HepG2 (cell line): ENCODE measurements at regions not wholly inside any gene's neighbourhood (a gene's known extent, or its start where the extent isn't known, plus 50 kb on each side); places are given as distances from the start of the nearest gene placed in this dataset.

Source experiments
- ATAC-seq: fragments of 200-7000 bp; cut with Tn5 transposase; 3 replicates; pipeline ENCODE4 v1.9.1; 2020; ENCODE audit warnings: mild to moderate bottlenecking, moderate library complexity
- BruUV-seq: library from RNA; stranded (reverse); fragments of 400-500 nt; replicated peaks from 2 replicates; lab custom pipeline; 2021; lab: Mats Ljungman, UMichigan
- CTCF ChIA-PET: fragments of 300-600 bp; formaldehyde crosslinking; extraction: SDS; loops from one replicate; lab custom pipeline; 2021; ENCODE audit warnings: low total read pairs, inconsistent platforms, low intra/inter-chr PET ratio; lab: Yijun Ruan, JAX
- POLR2A ChIA-PET: fragments of 350-600 bp; sonication (Branson Sonifier 250); formaldehyde crosslinking; loops from one replicate; lab custom pipeline; 2020; ENCODE audit warnings: antibody characterized with exemption, inconsistent platforms; lab: Yijun Ruan, JAX
- DNase-seq: peaks from one replicate; pipeline ENCODE4 v3.0.0-alpha.2; 2015; ENCODE audit warnings: low spot score
- FAIRE-seq: peaks from 3 replicates; lab custom pipeline; 2011; peaks lifted over from hg19 to GRCh38; lab: Jason Lieb, UNC
- H2AFZ ChIP-seq: one replicate; pipeline ENCODE4 v1.6.1; 2011; ENCODE audit warnings: low read length, inconsistent platforms
- H3K27ac ChIP-seq: fragments of 300-600 bp; 3 replicates; pipeline ENCODE4 v1.8.0; 2011; ENCODE audit warnings: mixed run types, mild to moderate bottlenecking, mixed read lengths, low read length, inconsistent platforms; ENCODE audit not compliant: insufficient read depth; ENCODE audit errors: extremely low read length
- H3K27me3 ChIP-seq, 2 experiments: fragments of 200-600 bp in 1 of 2; 2 replicates in 1 of 2; 3 replicates in 1 of 2; pipeline versions ENCODE4 v1.6.0 to v1.8.0; 2011; ENCODE audit warnings: low read length in 2 of 2, mild to moderate bottlenecking in 2 of 2, moderate library complexity in 2 of 2, inconsistent platforms in 1 of 2; ENCODE audit not compliant: insufficient read depth in 2 of 2, control insufficient read depth in 1 of 2
- H3K36me3 ChIP-seq, 2 experiments: fragments of 200-600 bp in 1 of 2; replicated peaks in 1 of 2; 2 replicates in 1 of 2; 3 replicates in 1 of 2; pipeline versions ENCODE4 v1.5.1 to v1.8.0; 2011; ENCODE audit warnings: low read length in 2 of 2, inconsistent platforms in 1 of 2; ENCODE audit not compliant: insufficient read depth in 2 of 2, control insufficient read depth in 1 of 2
- H3K4me1 ChIP-seq: 2 replicates; pipeline ENCODE4 v1.5.1; 2012; ENCODE audit warnings: low read length, inconsistent platforms; ENCODE audit not compliant: insufficient read depth
- H3K4me2 ChIP-seq: 2 replicates; pipeline ENCODE4 v1.6.0; 2011; ENCODE audit warnings: low read depth, low read length, inconsistent platforms
- H3K4me3 ChIP-seq, 3 experiments: fragments of 200-600 bp in 1 of 3; sonication (generic), shearing (Covaris generic) in 1 of 3; replicated peaks in 1 of 3; 2 replicates each; pipeline ENCODE4 v1.5.1; 2011 to 2016; ENCODE audit warnings: low read length in 3 of 3, inconsistent platforms in 2 of 3, low read depth in 2 of 3, mild to moderate bottlenecking in 2 of 3, control low read depth in 1 of 3, mixed read lengths in 1 of 3; ENCODE audit not compliant: insufficient read depth in 1 of 3
- H3K79me2 ChIP-seq: one replicate; pipeline ENCODE4 v1.6.1; 2011; ENCODE audit warnings: low read length, inconsistent platforms; ENCODE audit not compliant: insufficient read depth
- H3K9ac ChIP-seq: 2 replicates; pipeline ENCODE4 v1.6.0; 2011; ENCODE audit warnings: mild to moderate bottlenecking, low read depth, low read length, inconsistent platforms; ENCODE audit not compliant: insufficient read depth
- H3K9me3 ChIP-seq: 2 replicates; pipeline ENCODE4 v1.5.1; 2012; ENCODE audit warnings: mild to moderate bottlenecking, low read length
- H4K20me1 ChIP-seq: 2 replicates; pipeline ENCODE4 v1.6.0; 2011; ENCODE audit warnings: inconsistent platforms, mild to moderate bottlenecking, low read length, moderate library complexity; ENCODE audit not compliant: insufficient read depth
- ZHX1 ChIP-seq: sonication (generic); formaldehyde crosslinking; IDR thresholded peaks from 2 replicates; pipeline ENCODE4 v1.8.1; 2022; ENCODE audit warnings: low read depth, mild to moderate bottlenecking, missing genetic modification reagents
- ZNF143 ChIP-seq: sonication (generic); formaldehyde crosslinking; IDR thresholded peaks from 2 replicates; pipeline ENCODE4 v1.4.0; 2020; ENCODE audit warnings: missing genetic modification reagents
- ZNF224 ChIP-seq: sonication (generic); formaldehyde crosslinking; IDR thresholded peaks from 2 replicates; pipeline ENCODE4 v1.5.0; 2020; ENCODE audit warnings: mild to moderate bottlenecking, missing genetic modification reagents
- ZNF773 ChIP-seq: sonication (generic); formaldehyde crosslinking; IDR thresholded peaks from 2 replicates; pipeline ENCODE4 v1.4.0; 2020; ENCODE audit warnings: missing genetic modification reagents, borderline replicate concordance
- ZSCAN12 ChIP-seq: sonication (generic); formaldehyde crosslinking; IDR thresholded peaks from 2 replicates; pipeline ENCODE4 v1.9.0; 2021; ENCODE audit warnings: mild to moderate bottlenecking, missing genetic modification reagents
- WGBS: methylation state at CpG from one replicate; pipeline ENCODE4 v1.1.6; 2017; ENCODE audit warnings: low lambda C conversion rate; 5-methylcytosine and 5-hydroxymethylcytosine counted together
- in situ Hi-C: cut with HindIII; loops from 2 replicates; pipeline ENCODE4 v1.10.0; 2017; ENCODE audit warnings: low pct_unique_long_range_greater_than_20kb; ENCODE audit not compliant: extremely low pct_ligation_motif_present
- intact Hi-C: fragments of 100-400 bp; cut with micrococcal nuclease; formaldehyde crosslinking; loops from one replicate; pipeline ENCODE4 v1.10.0; 2022; ENCODE audit not compliant: unreplicated experiment

- H3K36me3 ChIP-seq: no peaks in the 10 kb centered on the region
- no TSS peak for BruUV-seq
- WGBS: 5% methylated on average over 2 of the region's 3 CpGs
Observed at GRCh38 chr7:131844369-131844768, 287.9 kb upstream of the PODXL start.

More at GRCh38 chr7:131844369-131844768, 287.9 kb upstream of the PODXL start:
- ATAC-seq (no peak), FAIRE-seq (no peak), DNase-seq (no peak)
- Histone ChIP-seq H3K4me1 (no peaks in the 10 kb centered on the region), H4K20me1 (no peaks in the 10 kb centered on the region), H3K79me2 (no peaks in the 10 kb centered on the region), H3K9ac (no peak overlapping the region), H3K27me3 (peaks cover 0 to 4% of the 10 kb centered on the region in 2 experiments; a peak in 1 of 5 replicates), H3K9me3 (no peaks in the 10 kb centered on the region), H3K27ac (no peak overlapping the region), H3K4me2 (no peak overlapping the region), H3K4me3 (no peak overlapping the region), H2AFZ (no peak overlapping the region)
- ChIA-PET CTCF (no interaction called here), POLR2A (no interaction called here)
- in situ Hi-C loops (no loop called here), intact Hi-C loops (no loop called here)
- TF ChIP-seq ZHX1 (CRISPR knock-in tag): no peak
- no peak for TF ChIP-seq ZNF224 (CRISPR knock-in tag)
- no peak for TF ChIP-seq ZNF143 (CRISPR knock-in tag)
- TF ChIP-seq ZSCAN12: no peak
- no peak for TF ChIP-seq ZNF773 (CRISPR knock-in tag)
